ENCODE measurements at regions not wholly inside any gene's neighbourhood (a gene's known extent, or its start where the extent isn't known, plus 50 kb on each side); places are given as distances from the start of the nearest gene placed in this dataset.

DNA sequence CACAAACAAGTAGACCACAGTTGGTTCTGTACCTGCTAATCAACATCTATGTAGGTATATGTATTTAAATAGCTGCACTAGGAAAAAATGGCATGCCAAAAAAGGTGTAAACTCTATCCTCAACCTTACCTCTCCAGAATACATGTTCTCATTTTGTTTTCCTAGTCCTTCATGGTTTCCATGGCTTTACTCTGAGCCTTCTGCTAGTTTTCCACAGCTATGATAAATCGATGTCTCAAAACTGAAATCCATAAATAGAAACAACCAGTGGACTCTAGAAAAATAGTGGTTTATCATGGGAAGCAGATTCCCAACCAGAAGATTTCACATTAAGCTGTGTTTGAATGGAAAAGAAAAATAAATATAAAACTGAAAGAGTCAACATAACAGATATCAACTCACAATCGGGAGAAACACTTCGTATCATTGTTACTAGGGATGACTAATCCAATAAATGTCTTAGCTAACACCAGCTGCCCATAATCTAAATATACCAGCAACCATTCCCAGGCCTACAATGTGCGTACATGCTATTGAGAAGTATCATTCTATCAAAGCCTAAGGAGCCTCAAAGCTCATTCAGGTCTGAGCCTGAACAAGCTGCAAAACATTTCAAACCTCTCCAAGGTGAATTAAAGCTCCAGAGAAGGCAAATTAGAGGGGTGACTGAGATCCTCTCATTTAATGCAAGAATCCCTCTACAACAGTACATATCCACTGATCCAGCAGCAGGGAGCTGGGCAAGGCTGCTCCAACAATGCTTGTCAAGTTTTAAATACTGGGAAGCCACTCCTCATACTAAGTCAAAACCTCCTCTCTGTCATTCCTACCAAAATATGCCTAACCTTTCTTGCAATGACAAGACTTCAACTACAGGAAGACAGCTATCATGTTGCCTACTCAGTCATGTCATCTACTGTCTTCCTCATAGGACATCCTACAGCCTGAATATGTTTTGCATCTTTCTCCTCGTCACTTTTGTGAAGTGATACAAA, 90.2 kb downstream of the KCTD12 start:
- Histone ChIP-seq H3K9me2 (ENCODE audit: insufficient read depth) (no peaks in the 10 kb centered on the region), H3K4me2 (no peak overlapping the region), H3K79me2 (ENCODE audit: low read depth) (no peaks in the 10 kb centered on the region), H3K9me3 (ENCODE audit: insufficient read depth, low read depth) (no peaks in the 10 kb centered on the region), H2AFZ (no peak overlapping the region), H3K27ac (no peak overlapping the region), H3F3A (ENCODE audit: insufficient read depth, low read depth) (no peaks in the 10 kb centered on the region), H3K36me3 (ENCODE audit: low read depth) (no peaks in the 10 kb centered on the region), H3K4me1 (replicated peaks; ENCODE audit: insufficient read depth) (no peaks in the 10 kb centered on the region), H3K27me3 (ENCODE audit: insufficient read depth, low read depth) (no peaks in the 10 kb centered on the region), H4K20me1 (ENCODE audit: insufficient read depth) (no peaks in the 10 kb centered on the region), H3K4me3 (no peak overlapping the region)
- DNase-seq: no peak
- intact Hi-C loops (cut with micrococcal nuclease; ENCODE audit: unreplicated experiment): no loop called here
- POLR2A ChIA-PET (ENCODE audit: unreplicated experiment): no interaction called here
- TF ChIP-seq, protein P1, sequence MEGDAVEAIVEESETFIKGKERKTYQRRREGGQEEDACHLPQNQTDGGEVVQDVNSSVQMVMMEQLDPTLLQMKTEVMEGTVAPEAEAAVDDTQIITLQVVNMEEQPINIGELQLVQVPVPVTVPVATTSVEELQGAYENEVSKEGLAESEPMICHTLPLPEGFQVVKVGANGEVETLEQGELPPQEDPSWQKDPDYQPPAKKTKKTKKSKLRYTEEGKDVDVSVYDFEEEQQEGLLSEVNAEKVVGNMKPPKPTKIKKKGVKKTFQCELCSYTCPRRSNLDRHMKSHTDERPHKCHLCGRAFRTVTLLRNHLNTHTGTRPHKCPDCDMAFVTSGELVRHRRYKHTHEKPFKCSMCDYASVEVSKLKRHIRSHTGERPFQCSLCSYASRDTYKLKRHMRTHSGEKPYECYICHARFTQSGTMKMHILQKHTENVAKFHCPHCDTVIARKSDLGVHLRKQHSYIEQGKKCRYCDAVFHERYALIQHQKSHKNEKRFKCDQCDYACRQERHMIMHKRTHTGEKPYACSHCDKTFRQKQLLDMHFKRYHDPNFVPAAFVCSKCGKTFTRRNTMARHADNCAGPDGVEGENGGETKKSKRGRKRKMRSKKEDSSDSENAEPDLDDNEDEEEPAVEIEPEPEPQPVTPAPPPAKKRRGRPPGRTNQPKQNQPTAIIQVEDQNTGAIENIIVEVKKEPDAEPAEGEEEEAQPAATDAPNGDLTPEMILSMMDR (conservative IDR thresholded peaks at IDR 0.05): no peak
- TF ChIP-seq EZH2 (IDR thresholded peaks at IDR 0.05; ENCODE audit: low read depth): no peak
- CTCF ChIA-PET: no interaction called here
- no TSS peak for BruUV-seq (replicated peaks)

DNA sequence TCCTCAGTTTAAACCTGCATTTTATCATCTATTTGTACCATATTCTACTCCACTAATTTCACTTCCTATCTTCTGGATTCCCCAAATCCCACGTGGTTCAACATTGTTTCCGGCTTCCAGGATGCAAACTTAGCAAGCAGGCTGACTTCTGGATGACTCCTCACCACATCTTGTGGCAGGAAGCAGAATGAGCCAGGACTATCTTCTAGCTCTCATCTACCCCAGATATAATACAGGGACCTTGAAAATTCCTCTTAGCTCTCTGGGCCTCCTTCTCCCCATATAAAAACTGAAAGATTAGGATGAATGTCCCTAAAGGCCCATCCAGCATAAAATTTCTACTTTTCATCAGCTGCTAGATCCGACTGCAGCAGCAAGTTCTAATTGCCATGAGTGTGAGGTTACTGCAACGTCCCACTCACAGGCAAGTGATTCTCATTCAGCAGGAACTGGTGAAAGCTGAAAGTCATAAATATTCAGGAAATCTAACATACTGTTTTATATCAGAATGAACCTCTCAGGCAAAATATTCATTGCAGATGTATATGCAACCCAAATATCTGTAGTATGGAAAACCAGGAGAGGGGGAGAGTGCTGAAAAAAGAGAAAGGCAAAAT, 93.4 kb downstream of the KCTD12 start:
- no peaks in the 10 kb centered on the region for H3K9me2 ChIP-seq (ENCODE audit: insufficient read depth)
- no peak overlapping the region for H2AFZ ChIP-seq
- no peak for TF ChIP-seq EZH2 (IDR thresholded peaks at IDR 0.05; ENCODE audit: low read depth)
- TF ChIP-seq, protein P1 (conservative IDR thresholded peaks at IDR 0.05): no peak
- BruUV-seq (replicated peaks): no TSS peak
- H3K79me2 ChIP-seq (ENCODE audit: low read depth): no peaks in the 10 kb centered on the region
- DNase-seq: no peak
- no peaks in the 10 kb centered on the region for H3K4me1 ChIP-seq (replicated peaks; ENCODE audit: insufficient read depth)
- intact Hi-C loops (cut with micrococcal nuclease; ENCODE audit: unreplicated experiment): no loop called here
- no peaks in the 10 kb centered on the region for H3K36me3 ChIP-seq (ENCODE audit: low read depth)
- H3K27me3 ChIP-seq (ENCODE audit: insufficient read depth, low read depth): no peaks in the 10 kb centered on the region
- POLR2A ChIA-PET (ENCODE audit: unreplicated experiment): no interaction called here
- H3F3A ChIP-seq (ENCODE audit: insufficient read depth, low read depth): no peaks in the 10 kb centered on the region
- H3K27ac ChIP-seq: no peak overlapping the region
- H4K20me1 ChIP-seq (ENCODE audit: insufficient read depth): no peaks in the 10 kb centered on the region
- no peaks in the 10 kb centered on the region for H3K9me3 ChIP-seq (ENCODE audit: insufficient read depth, low read depth)
- H3K4me2 ChIP-seq: no peak overlapping the region
- H3K4me3 ChIP-seq: no peak overlapping the region
- CTCF ChIA-PET: no interaction called here

DNA sequence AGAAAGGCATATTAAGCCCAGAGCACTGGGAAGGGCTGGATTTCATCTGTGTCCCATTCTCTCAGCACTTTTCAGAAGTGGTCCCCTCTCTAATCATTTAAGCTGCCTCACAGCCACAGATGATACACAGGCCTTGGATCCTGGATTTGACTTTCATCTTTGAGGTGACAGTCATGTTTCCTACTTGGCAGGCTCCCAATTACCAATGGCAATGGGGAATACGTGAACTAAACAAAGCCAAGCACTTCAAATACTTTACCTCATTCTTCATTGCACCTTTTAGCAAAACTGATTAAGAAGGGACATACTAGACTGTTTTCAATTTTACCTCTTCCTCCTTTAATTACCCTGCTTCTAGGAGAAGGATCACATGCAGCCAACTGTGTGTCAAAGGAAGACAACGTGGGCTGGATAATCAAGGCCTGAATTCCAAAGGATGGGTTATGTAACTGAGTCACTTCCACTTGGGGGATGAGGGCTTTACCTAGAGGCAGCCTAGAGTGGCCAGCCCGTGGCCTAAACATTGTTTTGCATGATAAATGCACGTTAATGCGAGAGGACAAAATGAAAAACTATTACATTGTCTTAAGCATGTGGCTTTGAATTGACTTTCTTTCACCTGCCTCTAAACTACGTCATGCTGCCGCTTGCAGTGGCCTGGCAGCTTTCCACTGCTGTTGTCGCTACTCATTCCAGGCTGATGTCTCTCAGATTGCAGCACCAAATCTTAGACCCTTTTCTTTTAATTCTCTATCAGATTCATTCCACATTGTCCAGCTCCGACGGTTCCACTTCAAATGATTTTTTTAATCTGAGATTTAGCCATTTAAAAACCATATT, 95.0 kb downstream of the KCTD12 start:
- H3K4me1 ChIP-seq (replicated peaks; ENCODE audit: insufficient read depth): no peaks in the 10 kb centered on the region
- peak overlapping the region; percentile 2; the same call in 1 of the 2 replicates for H2AFZ ChIP-seq
- no peak overlapping the region for H3K4me2 ChIP-seq
- no peaks in the 10 kb centered on the region for H3K36me3 ChIP-seq (ENCODE audit: low read depth)
- no peak for TF ChIP-seq EZH2 (IDR thresholded peaks at IDR 0.05; ENCODE audit: low read depth)
- TF ChIP-seq, protein P1 (conservative IDR thresholded peaks at IDR 0.05): no peak
- no peak for DNase-seq
- no peaks in the 10 kb centered on the region for H3K9me2 ChIP-seq (ENCODE audit: insufficient read depth)
- ChIA-PET CTCF (no interaction called here), POLR2A (ENCODE audit: unreplicated experiment) (no interaction called here)
- H3K79me2 ChIP-seq (ENCODE audit: low read depth): no peaks in the 10 kb centered on the region
- H3F3A ChIP-seq (ENCODE audit: insufficient read depth, low read depth): no peaks in the 10 kb centered on the region
- H4K20me1 ChIP-seq (ENCODE audit: insufficient read depth): no peaks in the 10 kb centered on the region
- no peak overlapping the region for H3K27ac ChIP-seq
- no peaks in the 10 kb centered on the region for H3K27me3 ChIP-seq (ENCODE audit: insufficient read depth, low read depth)
- no TSS peak for BruUV-seq (replicated peaks)
- no peak overlapping the region for H3K4me3 ChIP-seq
- no peaks in the 10 kb centered on the region for H3K9me3 ChIP-seq (ENCODE audit: insufficient read depth, low read depth)
- intact Hi-C loops (cut with micrococcal nuclease; ENCODE audit: unreplicated experiment): no loop called here
